K562 (cell line): ENCODE measurements at regions not wholly inside any gene's neighbourhood (a gene's known extent, or its start where the extent isn't known, plus 50 kb on each side); places are given as distances from the start of the nearest gene placed in this dataset.

Source experiments
- FOXM1 ChIP-seq, 2 experiments: fragments of 450-650 bp in 1 of 2; sonication (generic) in 1 of 2; formaldehyde crosslinking in 1 of 2; IDR thresholded peaks; 2 replicates each; pipeline versions ENCODE4 v1.6.1 to v1.9.0; 2017 to 2022; ENCODE audit warnings: low read depth in 2 of 2, mild to moderate bottlenecking in 2 of 2, missing genetic modification reagents in 1 of 2, moderate library complexity in 1 of 2
- KLF6 ChIP-seq: fragments of 250-450 bp; sonication (Bioruptor Pico); IDR thresholded peaks from 2 replicates; pipeline ENCODE4 v1.4.0; 2020; ENCODE audit warnings: mild to moderate bottlenecking, moderate library complexity, borderline replicate concordance
- TARDBP ChIP-seq: fragments of 450-650 bp; IDR thresholded peaks from 2 replicates; pipeline ENCODE4 v1.6.1; 2016
- THAP12 ChIP-seq: fragments of 250-450 bp; sonication (Bioruptor Pico); IDR thresholded peaks from 2 replicates; pipeline ENCODE4 v1.9.0; 2021; ENCODE audit warnings: mild to moderate bottlenecking, inconsistent platforms
- ZKSCAN8 ChIP-seq: fragments of 200-800 bp; sonication (Bioruptor generic); IDR thresholded peaks from 2 replicates; pipeline ENCODE4 v1.6.1; 2016; ENCODE audit warnings: missing genetic modification characterization, missing compliant biosample characterization

- TF ChIP-seq TARDBP (no peak), ZKSCAN8 (CRISPR knock-in tag) (no peak), THAP12 (CRISPR knock-in tag) (no peak), KLF6 (CRISPR knock-in tag) (no peak), FOXM1 (IDR thresholded peaks at IDR 0.05; ENCODE audit: low read depth) (no peak), FOXM1 (CRISPR knock-in tag; IDR thresholded peaks at IDR 0.05; ENCODE audit: low read depth) (no peak)
Observed at GRCh38 chr9:108645520-108645919, 210.3 kb downstream of the ACTL7B start.
